HG03565 (cell line): ENCODE measurements at regions not wholly inside any gene's neighbourhood (a gene's known extent, or its start where the extent isn't known, plus 50 kb on each side); places are given as distances from the start of the nearest gene placed in this dataset.

Experiments used
- ATAC-seq: cut with Tn5 transposase; IDR thresholded peaks from one replicate; pipeline ENCODE4 v1.9.1; 2021; ENCODE audit warnings: mild to moderate bottlenecking, moderate library complexity; ENCODE audit not compliant: unreplicated experiment

- no peak for ATAC-seq
Measured at GRCh38 chr14:87141801-87142200, 851.2 kb downstream of the GALC start.

GRCh38 chr14:87139299-87139698, 853.7 kb downstream of the GALC start:
- ATAC-seq: no peak

GRCh38 chr14:87133073-87133801, 859.7 kb downstream of the GALC start:
- no peak for ATAC-seq

- ATAC-seq: no peak
Measured at GRCh38 chr14:87131879-87132278, 861.1 kb downstream of the GALC start.

GRCh38 chr14:87122166-87122565, 870.8 kb downstream of the GALC start:
- ATAC-seq: no peak

- no peak for ATAC-seq
Measured at GRCh38 chr14:87121716-87122115, 871.3 kb downstream of the GALC start.

- ATAC-seq: no peak
Measured at GRCh38 chr14:87115234-87115633, 877.7 kb downstream of the GALC start.

- no peak for ATAC-seq
Measured at GRCh38 chr14:87113286-87113685, 879.7 kb downstream of the GALC start.

GRCh38 chr14:87111741-87112140, 881.2 kb downstream of the GALC start:
- ATAC-seq: no peak

- no peak for ATAC-seq
Measured at GRCh38 chr14:87111126-87111525, 881.9 kb downstream of the GALC start.

GRCh38 chr14:87109271-87109670, 883.7 kb downstream of the GALC start:
- ATAC-seq: no peak

- ATAC-seq: no peak
Measured at GRCh38 chr14:87108726-87109125, 884.3 kb downstream of the GALC start.

- no peak for ATAC-seq
Measured at GRCh38 chr14:87102811-87103378, 890.1 kb downstream of the GALC start.

GRCh38 chr14:87097015-87097414, 896.0 kb downstream of the GALC start:
- ATAC-seq: no peak

- no peak for ATAC-seq
Measured at GRCh38 chr14:87094913-87095312, 898.1 kb downstream of the GALC start.

- no peak for ATAC-seq
Measured at GRCh38 chr14:87088588-87088987, 904.4 kb downstream of the GALC start.

- ATAC-seq: no peak
Measured at GRCh38 chr14:87087881-87088280, 905.1 kb downstream of the GALC start.

- ATAC-seq: no peak
Measured at GRCh38 chr14:87084908-87085307, 908.1 kb downstream of the GALC start.

- ATAC-seq: no peak
Measured at GRCh38 chr14:87082917-87083316, 910.1 kb downstream of the GALC start.

GRCh38 chr14:87081004-87081403, 912.0 kb downstream of the GALC start:
- no peak for ATAC-seq

- no peak for ATAC-seq
Measured at GRCh38 chr14:87080146-87080545, 912.8 kb downstream of the GALC start.

- ATAC-seq: no peak
Measured at GRCh38 chr14:87079416-87079815, 913.6 kb downstream of the GALC start.

- no peak for ATAC-seq
Measured at GRCh38 chr14:87076922-87077321, 916.1 kb downstream of the GALC start.
